ENCODE measurements at regions not wholly inside any gene's neighbourhood (a gene's known extent, or its start where the extent isn't known, plus 50 kb on each side); places are given as distances from the start of the nearest gene placed in this dataset.
A peak's percentile ranks its signal among the peaks of the same experiment; 100 is the strongest.

DNA sequence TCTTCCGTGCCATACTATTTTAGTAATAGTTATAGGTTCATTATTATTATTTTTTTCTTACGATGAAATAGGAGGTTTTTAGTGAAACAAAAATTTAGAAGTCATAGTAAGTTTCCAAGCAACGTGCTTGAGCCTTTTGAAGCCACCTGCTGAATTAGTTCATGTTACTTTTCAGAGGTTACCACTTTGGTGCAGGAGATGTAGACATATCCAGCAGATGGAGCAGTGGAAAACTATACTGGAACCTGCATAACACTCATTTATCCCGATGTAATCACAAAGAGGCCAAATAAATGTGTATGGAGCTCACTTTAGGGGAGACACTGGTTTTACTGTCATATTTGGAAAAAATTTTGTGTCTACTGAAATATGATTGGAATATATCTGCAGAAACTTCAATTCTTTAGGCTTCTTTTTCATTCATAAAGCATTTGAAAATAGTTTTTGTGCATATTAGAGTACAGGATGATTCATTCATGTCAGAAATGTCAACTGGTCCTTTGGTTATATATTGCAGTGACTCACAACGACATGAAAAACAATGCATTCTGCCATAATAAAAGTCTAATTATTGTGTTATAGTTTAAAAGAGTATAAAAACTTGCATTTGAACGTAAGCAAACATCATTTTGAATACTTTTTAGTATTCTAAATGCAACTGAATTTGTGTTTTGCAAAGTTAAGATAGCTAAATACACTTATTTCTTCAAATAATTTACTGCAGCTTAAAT, 2182.9 kb upstream of the TENM3 start:
- H3K4me3 ChIP-seq (ENCODE audit: low read length in 3 of 3): peak overlapping the region in 1 of 3 donors; percentile 51
- peaks cover 0 to 7% (median 0%) of the 10 kb centered on the region in 3 donors for H3K4me1 ChIP-seq (ENCODE audit: control insufficient read depth in 2 of 3, insufficient read depth in 2 of 3, low read depth in 1 of 3, low read length in 3 of 3)
- FAIRE-seq: no peak
- peak in 2 of 5 donors; percentile 64 to 66 for DNase-seq
- no peaks in the 10 kb centered on the region for H3K9me3 ChIP-seq (ENCODE audit: control insufficient read depth in 2 of 3, insufficient read depth in 1 of 3, low read length in 3 of 3)
- H3K27me3 ChIP-seq (ENCODE audit: control insufficient read depth, insufficient read depth, low read length): no peaks in the 10 kb centered on the region
- no peaks in the 10 kb centered on the region for H3K36me3 ChIP-seq (ENCODE audit: control insufficient read depth in 2 of 3, insufficient read depth in 3 of 3, low read length in 3 of 3)
- no peak overlapping the region for H3K27ac ChIP-seq (ENCODE audit: low read depth in 2 of 2, low read length in 2 of 2)
- intact Hi-C loops (cut with DNase I): no loop called here
- TF ChIP-seq, protein P1, sequence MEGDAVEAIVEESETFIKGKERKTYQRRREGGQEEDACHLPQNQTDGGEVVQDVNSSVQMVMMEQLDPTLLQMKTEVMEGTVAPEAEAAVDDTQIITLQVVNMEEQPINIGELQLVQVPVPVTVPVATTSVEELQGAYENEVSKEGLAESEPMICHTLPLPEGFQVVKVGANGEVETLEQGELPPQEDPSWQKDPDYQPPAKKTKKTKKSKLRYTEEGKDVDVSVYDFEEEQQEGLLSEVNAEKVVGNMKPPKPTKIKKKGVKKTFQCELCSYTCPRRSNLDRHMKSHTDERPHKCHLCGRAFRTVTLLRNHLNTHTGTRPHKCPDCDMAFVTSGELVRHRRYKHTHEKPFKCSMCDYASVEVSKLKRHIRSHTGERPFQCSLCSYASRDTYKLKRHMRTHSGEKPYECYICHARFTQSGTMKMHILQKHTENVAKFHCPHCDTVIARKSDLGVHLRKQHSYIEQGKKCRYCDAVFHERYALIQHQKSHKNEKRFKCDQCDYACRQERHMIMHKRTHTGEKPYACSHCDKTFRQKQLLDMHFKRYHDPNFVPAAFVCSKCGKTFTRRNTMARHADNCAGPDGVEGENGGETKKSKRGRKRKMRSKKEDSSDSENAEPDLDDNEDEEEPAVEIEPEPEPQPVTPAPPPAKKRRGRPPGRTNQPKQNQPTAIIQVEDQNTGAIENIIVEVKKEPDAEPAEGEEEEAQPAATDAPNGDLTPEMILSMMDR (IDR thresholded peaks at IDR 0.05; ENCODE audit: borderline replicate concordance, extremely low read depth, insufficient read depth): no peak
- no peak overlapping the region for H3K9ac ChIP-seq (ENCODE audit: low read length in 3 of 3)

DNA sequence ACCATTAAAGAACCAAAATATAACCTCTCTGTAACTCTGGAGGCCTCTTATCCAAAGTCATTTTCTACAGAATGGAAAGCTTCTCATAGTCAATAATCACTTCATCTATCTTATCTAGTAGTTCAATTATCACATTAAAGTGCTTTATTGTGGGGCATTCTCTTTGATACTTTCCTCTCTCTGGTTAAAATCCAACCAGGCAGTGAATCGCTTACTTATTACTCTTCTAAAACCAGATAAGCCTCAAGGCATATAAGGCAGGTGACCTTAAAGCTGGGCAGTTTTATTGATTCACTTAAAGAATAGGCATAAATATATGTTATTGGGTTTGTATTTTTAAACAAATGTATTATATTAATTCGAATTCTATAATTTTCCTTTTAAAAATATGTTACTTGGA, 2162.1 kb upstream of the TENM3 start:
- H3K9ac ChIP-seq (ENCODE audit: low read length in 3 of 3): no peak overlapping the region
- FAIRE-seq: no peak
- no peaks in the 10 kb centered on the region for H3K36me3 ChIP-seq (ENCODE audit: control insufficient read depth in 2 of 3, insufficient read depth in 3 of 3, low read length in 3 of 3)
- DNase-seq: peak in 2 of 5 donors; percentile 39 to 45
- no peaks in the 10 kb centered on the region for H3K27me3 ChIP-seq (ENCODE audit: control insufficient read depth, insufficient read depth, low read length)
- no peaks in the 10 kb centered on the region for H3K9me3 ChIP-seq (ENCODE audit: control insufficient read depth in 2 of 3, insufficient read depth in 1 of 3, low read length in 3 of 3)
- H3K27ac ChIP-seq (ENCODE audit: low read depth in 2 of 2, low read length in 2 of 2): no peak overlapping the region
- TF ChIP-seq, protein P1 (IDR thresholded peaks at IDR 0.05; ENCODE audit: borderline replicate concordance, extremely low read depth, insufficient read depth): no peak
- intact Hi-C loops (cut with DNase I): no loop called here
- no peak overlapping the region for H3K4me3 ChIP-seq (ENCODE audit: low read length in 3 of 3)
- H3K4me1 ChIP-seq (ENCODE audit: control insufficient read depth in 2 of 3, insufficient read depth in 2 of 3, low read depth in 1 of 3, low read length in 3 of 3): no peaks in the 10 kb centered on the region

DNA sequence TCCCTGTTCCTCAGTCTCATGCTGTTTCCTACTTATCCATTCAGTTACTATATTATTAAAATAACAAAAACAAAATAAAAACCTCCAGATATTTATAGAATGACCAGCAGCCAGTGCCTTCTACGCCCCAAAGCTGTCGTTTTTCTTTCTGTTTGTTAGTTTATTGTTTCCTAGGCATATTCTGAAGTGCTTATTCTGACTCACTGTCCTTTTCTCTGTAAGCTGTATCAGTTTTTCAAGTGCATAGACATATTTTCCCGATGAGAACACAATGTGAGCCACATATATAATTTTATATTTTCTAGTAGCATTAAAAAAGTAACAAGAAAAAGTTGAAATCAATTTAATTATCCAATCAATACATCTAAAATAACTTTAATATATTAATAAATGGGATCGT, 2158.6 kb upstream of the TENM3 start:
- DNase-seq (no peak), FAIRE-seq (no peak)
- H3K9ac ChIP-seq (ENCODE audit: low read length in 3 of 3): no peak overlapping the region
- intact Hi-C loops (cut with DNase I): no loop called here
- H3K9me3 ChIP-seq (ENCODE audit: control insufficient read depth in 2 of 3, insufficient read depth in 1 of 3, low read length in 3 of 3): no peaks in the 10 kb centered on the region
- H3K27ac ChIP-seq (ENCODE audit: low read depth in 2 of 2, low read length in 2 of 2): no peak overlapping the region
- H3K27me3 ChIP-seq (ENCODE audit: control insufficient read depth, insufficient read depth, low read length): no peaks in the 10 kb centered on the region
- TF ChIP-seq, protein P1 (IDR thresholded peaks at IDR 0.05; ENCODE audit: borderline replicate concordance, extremely low read depth, insufficient read depth): no peak
- no peaks in the 10 kb centered on the region for H3K4me1 ChIP-seq (ENCODE audit: control insufficient read depth in 2 of 3, insufficient read depth in 2 of 3, low read depth in 1 of 3, low read length in 3 of 3)
- no peaks in the 10 kb centered on the region for H3K36me3 ChIP-seq (ENCODE audit: control insufficient read depth in 2 of 3, insufficient read depth in 3 of 3, low read length in 3 of 3)
- H3K4me3 ChIP-seq (ENCODE audit: low read length in 3 of 3): no peak overlapping the region

All from kidney (tissue), 13 donors.